WTC11 (cell line): ENCODE measurements at regions not wholly inside any gene's neighbourhood (a gene's known extent, or its start where the extent isn't known, plus 50 kb on each side); places are given as distances from the start of the nearest gene placed in this dataset.

ENCODE experiments used
- ATAC-seq: fragments of 200-7000 bp; cut with Tn5 transposase; 2 replicates; pipeline ENCODE4 v1.10.0; 2021; ENCODE audit warnings: mild to moderate bottlenecking, moderate library complexity
- CTCF ChIA-PET: fragments of 300-600 bp; sonication (Branson Sonifier 250); formaldehyde crosslinking; loops from one replicate; lab custom pipeline; 2021; ENCODE audit warnings: antibody characterized with exemption; lab: Charles Lee
- POLR2A ChIA-PET: fragments of 350-600 bp; sonication (Branson Sonifier 250); formaldehyde crosslinking; loops from one replicate; lab custom pipeline; 2021; ENCODE audit warnings: antibody characterized with exemption; lab: Charles Lee
- DNase-seq: peaks from one replicate; pipeline ENCODE4 v3.0.0; 2021; ENCODE audit warnings: low spot score
- H3K27ac Mint-ChIP-seq: 2 replicates; pipeline ENCODE4 v1.8.0; 2021; ENCODE audit warnings: mixed read lengths
- H3K27me3 Mint-ChIP-seq: 2 replicates; pipeline ENCODE4 v1.8.0; 2021; ENCODE audit warnings: low read depth, mild to moderate bottlenecking, moderate library complexity, mixed read lengths
- H3K36me3 Mint-ChIP-seq: 2 replicates; pipeline ENCODE4 v1.8.0; 2021; ENCODE audit warnings: mixed read lengths
- H3K4me1 Mint-ChIP-seq: 2 replicates; pipeline ENCODE4 v1.8.0; 2022; ENCODE audit warnings: mixed read lengths
- H3K4me3 Mint-ChIP-seq: 2 replicates; pipeline ENCODE4 v1.8.0; 2021; ENCODE audit warnings: mild to moderate bottlenecking, moderate library complexity, mixed read lengths
- H3K9me3 Mint-ChIP-seq: 2 replicates; pipeline ENCODE4 v1.8.0; 2021; ENCODE audit warnings: mixed read lengths
- ARID4B ChIP-seq: sonication (generic); formaldehyde crosslinking; IDR thresholded peaks from 2 replicates; pipeline ENCODE4 v1.8.0; 2023; ENCODE audit warnings: missing genetic modification reagents, mild to moderate bottlenecking, borderline replicate concordance
- ATF1 ChIP-seq: sonication (generic); formaldehyde crosslinking; IDR thresholded peaks from 2 replicates; pipeline ENCODE4 v1.8.1; 2023; ENCODE audit warnings: mild to moderate bottlenecking, moderate library complexity, missing genetic modification reagents
- ATF3 ChIP-seq: sonication (generic); formaldehyde crosslinking; conservative IDR thresholded peaks from 2 replicates; pipeline ENCODE4 v1.8.1; 2022; ENCODE audit warnings: mild to moderate bottlenecking, missing genetic modification reagents
- CTCF ChIP-seq: fragments of 200-600 bp; IDR thresholded peaks from 2 replicates; pipeline ENCODE4 v1.8.0; 2022; ENCODE audit warnings: antibody characterized with exemption
- ERG ChIP-seq: fragments of 250-450 bp; sonication (Bioruptor Pico); IDR thresholded peaks from 2 replicates; pipeline ENCODE4 v1.8.0; 2021; ENCODE audit warnings: mild to moderate bottlenecking
- ESRRA ChIP-seq: sonication (generic); formaldehyde crosslinking; IDR thresholded peaks from 2 replicates; pipeline ENCODE4 v1.8.1; 2022; ENCODE audit warnings: mild to moderate bottlenecking, missing genetic modification reagents, borderline replicate concordance
- FOXK1 ChIP-seq: sonication (generic); formaldehyde crosslinking; IDR thresholded peaks from 2 replicates; pipeline ENCODE4 v1.8.0; 2022; ENCODE audit warnings: mild to moderate bottlenecking, moderate library complexity, missing genetic modification reagents
- GTF2I ChIP-seq: fragments of 250-450 bp; sonication (Bioruptor Pico); conservative IDR thresholded peaks from 2 replicates; pipeline ENCODE4 v1.4.0; 2021; ENCODE audit warnings: mild to moderate bottlenecking
- HMGXB4 ChIP-seq: sonication (generic); formaldehyde crosslinking; IDR thresholded peaks from 2 replicates; pipeline ENCODE4 v1.8.1; 2023; ENCODE audit warnings: mild to moderate bottlenecking, moderate library complexity, missing genetic modification reagents
- KAT7 ChIP-seq: sonication (generic); formaldehyde crosslinking; IDR thresholded peaks from 2 replicates; pipeline ENCODE4 v1.8.1; 2023; ENCODE audit warnings: missing genetic modification reagents, mild to moderate bottlenecking, borderline replicate concordance
- NFATC4 ChIP-seq: fragments of 250-450 bp; sonication (Bioruptor Pico); IDR thresholded peaks from 2 replicates; pipeline ENCODE4 v1.9.0; 2021; ENCODE audit warnings: mild to moderate bottlenecking
- NFE2L1 ChIP-seq: sonication (generic); formaldehyde crosslinking; IDR thresholded peaks from 2 replicates; pipeline ENCODE4 v1.8.1; 2023; ENCODE audit warnings: missing genetic modification reagents
- NFYB ChIP-seq: sonication (generic); formaldehyde crosslinking; conservative IDR thresholded peaks from 2 replicates; pipeline ENCODE4 v1.8.0; 2022; ENCODE audit warnings: low read depth, missing genetic modification reagents
- NR1H2 ChIP-seq: sonication (generic); formaldehyde crosslinking; IDR thresholded peaks from 2 replicates; pipeline ENCODE4 v1.9.0; 2021; ENCODE audit warnings: mild to moderate bottlenecking, moderate library complexity, missing genetic modification reagents
- SMAD3 ChIP-seq: sonication (generic); formaldehyde crosslinking; IDR thresholded peaks from 2 replicates; pipeline ENCODE4 v1.8.0; 2022; ENCODE audit warnings: missing genetic modification reagents, mild to moderate bottlenecking, borderline replicate concordance
- ZBTB21 ChIP-seq: sonication (generic); formaldehyde crosslinking; IDR thresholded peaks from 2 replicates; pipeline ENCODE4 v1.8.1; 2023; ENCODE audit warnings: mild to moderate bottlenecking, missing genetic modification reagents, borderline replicate concordance
- ZNF219 ChIP-seq: sonication (generic); formaldehyde crosslinking; IDR thresholded peaks from 2 replicates; pipeline ENCODE4 v1.8.0; 2023; ENCODE audit warnings: missing genetic modification reagents, mild to moderate bottlenecking, borderline replicate concordance
- ZNF317 ChIP-seq: sonication (generic); formaldehyde crosslinking; IDR thresholded peaks from 2 replicates; pipeline ENCODE4 v1.8.1; 2023; ENCODE audit warnings: low read depth, mild to moderate bottlenecking, moderate library complexity, missing genetic modification reagents, borderline replicate concordance
- ZSCAN18 ChIP-seq: fragments of 250-450 bp; sonication (Bioruptor Pico); IDR thresholded peaks from 2 replicates; pipeline ENCODE4 v2.1.2; 2022; ENCODE audit warnings: mild to moderate bottlenecking, moderate library complexity

GRCh38 chr7:85716353-85716752 is 529.5 kb upstream of the SEMA3D start:
- no peak for DNase-seq
- Mint-ChIP-seq H3K4me3 (no peak overlapping the region), H3K9me3 (no peaks in the 10 kb centered on the region), H3K4me1 (0 out of 2 replicates have a peak, but pooled peaks cover 3% of the 10 kb centered on the region), H3K27ac (no peak overlapping the region), H3K36me3 (no peaks in the 10 kb centered on the region), H3K27me3 (no peaks in the 10 kb centered on the region)
- TF ChIP-seq ATF1 (CRISPR knock-in tag) (no peak), NFE2L1 (CRISPR knock-in tag) (no peak), ZSCAN18 (CRISPR knock-in tag) (no peak), ZNF219 (CRISPR knock-in tag) (no peak), NFYB (CRISPR knock-in tag) (no peak), ZBTB21 (CRISPR knock-in tag) (no peak), NFATC4 (CRISPR knock-in tag) (no peak), NR1H2 (no peak), CTCF (no peak), ATF3 (CRISPR knock-in tag) (no peak), KAT7 (CRISPR knock-in tag) (no peak), ZNF317 (CRISPR knock-in tag) (no peak), ARID4B (CRISPR knock-in tag) (no peak), FOXK1 (CRISPR knock-in tag) (no peak), GTF2I (CRISPR knock-in tag) (no peak), ERG (no peak), HMGXB4 (CRISPR knock-in tag) (no peak), ESRRA (CRISPR knock-in tag) (no peak), SMAD3 (CRISPR knock-in tag) (no peak)
- ATAC-seq = no peak
- CTCF ChIA-PET = no interaction called here
- POLR2A ChIA-PET = no interaction called here
